ENCODE measurements at regions not wholly inside any gene's neighbourhood (a gene's known extent, or its start where the extent isn't known, plus 50 kb on each side); places are given as distances from the start of the nearest gene placed in this dataset.

DNA sequence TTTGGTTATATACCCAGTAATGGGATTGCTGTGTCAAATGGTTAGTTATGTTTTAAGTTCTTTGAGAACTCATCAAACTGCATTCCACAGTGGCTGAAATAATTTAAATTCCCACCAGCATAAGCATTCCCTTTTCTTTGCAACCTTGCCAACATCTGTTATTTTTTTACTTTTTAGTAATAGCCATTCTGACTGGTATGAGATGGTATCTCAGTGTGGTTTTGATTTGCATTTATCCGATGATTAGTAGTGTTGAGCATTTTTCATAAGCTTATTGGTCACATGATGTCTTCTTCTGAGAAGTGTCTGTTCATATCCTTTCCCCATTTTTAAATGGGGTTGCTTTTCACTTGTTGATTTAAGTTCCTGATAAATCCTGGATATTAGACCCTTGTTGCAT is 435.7 kb upstream of the RIOK2 start:
- Histone ChIP-seq H4K20me1 (ENCODE audit: insufficient read depth) (no peaks in the 10 kb centered on the region), H3K9me3 (ENCODE audit: low read length) (no peaks in the 10 kb centered on the region), H3K27me3 (ENCODE audit: insufficient read depth, low read depth, low read length) (no peaks in the 10 kb centered on the region), H3K36me3 (ENCODE audit: insufficient read depth, low read length) (no peaks in the 10 kb centered on the region), H3K79me2 (replicated peaks; ENCODE audit: insufficient read depth, low read length) (no peaks in the 10 kb centered on the region), H2AFZ (ENCODE audit: low read depth, low read length) (no peak overlapping the region), H3K9ac (ENCODE audit: low read length) (no peak overlapping the region), H3K9me2 (ENCODE audit: insufficient read depth, low read length) (no peaks in the 10 kb centered on the region), H3F3A (ENCODE audit: insufficient read depth, low read length, poor library complexity, severe bottlenecking) (no peaks in the 10 kb centered on the region), H3K27ac (ENCODE audit: low read length) (no peak overlapping the region), H3K4me2 (ENCODE audit: low read length) (no peak overlapping the region), H3K4me3 (ENCODE audit: low read length) (no peak overlapping the region)
- TF ChIP-seq MXI1 (conservative IDR thresholded peaks at IDR 0.05; ENCODE audit: poor library complexity, severe bottlenecking) (no peak), SMC3 (conservative IDR thresholded peaks at IDR 0.05; ENCODE audit: poor library complexity) (no peak)

DNA sequence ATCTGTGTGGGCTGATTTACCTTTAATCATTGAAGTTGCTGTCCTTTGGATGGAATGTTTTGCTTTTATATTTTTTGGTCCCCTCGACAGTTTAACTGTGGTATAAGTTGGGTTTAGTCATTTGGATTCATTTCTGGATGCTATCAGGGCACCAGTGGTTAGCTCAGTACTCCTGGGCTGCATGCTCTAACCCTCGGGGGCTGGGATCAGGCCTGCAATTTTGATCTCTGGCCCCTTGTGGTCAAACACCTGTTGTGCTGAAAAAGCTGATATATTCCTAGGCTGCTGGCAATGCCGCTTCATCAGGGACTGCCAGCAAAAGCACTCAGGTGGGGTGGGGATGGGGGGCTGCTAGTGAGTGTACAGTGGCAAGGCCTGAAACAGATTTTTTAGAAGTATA is 440.4 kb upstream of the RIOK2 start:
- no peaks in the 10 kb centered on the region for H3K9me2 ChIP-seq (ENCODE audit: insufficient read depth, low read length)
- no peaks in the 10 kb centered on the region for H3F3A ChIP-seq (ENCODE audit: insufficient read depth, low read length, poor library complexity, severe bottlenecking)
- no peak overlapping the region for H3K9ac ChIP-seq (ENCODE audit: low read length)
- no peak overlapping the region for H2AFZ ChIP-seq (ENCODE audit: low read depth, low read length)
- TF ChIP-seq POLR2AphosphoS5 (IDR thresholded peaks at IDR 0.05) (no peak), TAF1 (IDR thresholded peaks at IDR 0.05; ENCODE audit: low read depth) (no peak), EZH2 (IDR thresholded peaks at IDR 0.05; ENCODE audit: borderline replicate concordance, insufficient read depth, low read length, poor library complexity, severe bottlenecking) (no peak), MXI1 (conservative IDR thresholded peaks at IDR 0.05; ENCODE audit: poor library complexity, severe bottlenecking) (no peak), EP300 (conservative IDR thresholded peaks at IDR 0.05; ENCODE audit: poor library complexity, severe bottlenecking) (no peak)
- TF ChIP-seq, protein P1, sequence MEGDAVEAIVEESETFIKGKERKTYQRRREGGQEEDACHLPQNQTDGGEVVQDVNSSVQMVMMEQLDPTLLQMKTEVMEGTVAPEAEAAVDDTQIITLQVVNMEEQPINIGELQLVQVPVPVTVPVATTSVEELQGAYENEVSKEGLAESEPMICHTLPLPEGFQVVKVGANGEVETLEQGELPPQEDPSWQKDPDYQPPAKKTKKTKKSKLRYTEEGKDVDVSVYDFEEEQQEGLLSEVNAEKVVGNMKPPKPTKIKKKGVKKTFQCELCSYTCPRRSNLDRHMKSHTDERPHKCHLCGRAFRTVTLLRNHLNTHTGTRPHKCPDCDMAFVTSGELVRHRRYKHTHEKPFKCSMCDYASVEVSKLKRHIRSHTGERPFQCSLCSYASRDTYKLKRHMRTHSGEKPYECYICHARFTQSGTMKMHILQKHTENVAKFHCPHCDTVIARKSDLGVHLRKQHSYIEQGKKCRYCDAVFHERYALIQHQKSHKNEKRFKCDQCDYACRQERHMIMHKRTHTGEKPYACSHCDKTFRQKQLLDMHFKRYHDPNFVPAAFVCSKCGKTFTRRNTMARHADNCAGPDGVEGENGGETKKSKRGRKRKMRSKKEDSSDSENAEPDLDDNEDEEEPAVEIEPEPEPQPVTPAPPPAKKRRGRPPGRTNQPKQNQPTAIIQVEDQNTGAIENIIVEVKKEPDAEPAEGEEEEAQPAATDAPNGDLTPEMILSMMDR (IDR thresholded peaks at IDR 0.05; ENCODE audit: poor library complexity, severe bottlenecking): no peak
- TF ChIP-seq, protein P2, sequence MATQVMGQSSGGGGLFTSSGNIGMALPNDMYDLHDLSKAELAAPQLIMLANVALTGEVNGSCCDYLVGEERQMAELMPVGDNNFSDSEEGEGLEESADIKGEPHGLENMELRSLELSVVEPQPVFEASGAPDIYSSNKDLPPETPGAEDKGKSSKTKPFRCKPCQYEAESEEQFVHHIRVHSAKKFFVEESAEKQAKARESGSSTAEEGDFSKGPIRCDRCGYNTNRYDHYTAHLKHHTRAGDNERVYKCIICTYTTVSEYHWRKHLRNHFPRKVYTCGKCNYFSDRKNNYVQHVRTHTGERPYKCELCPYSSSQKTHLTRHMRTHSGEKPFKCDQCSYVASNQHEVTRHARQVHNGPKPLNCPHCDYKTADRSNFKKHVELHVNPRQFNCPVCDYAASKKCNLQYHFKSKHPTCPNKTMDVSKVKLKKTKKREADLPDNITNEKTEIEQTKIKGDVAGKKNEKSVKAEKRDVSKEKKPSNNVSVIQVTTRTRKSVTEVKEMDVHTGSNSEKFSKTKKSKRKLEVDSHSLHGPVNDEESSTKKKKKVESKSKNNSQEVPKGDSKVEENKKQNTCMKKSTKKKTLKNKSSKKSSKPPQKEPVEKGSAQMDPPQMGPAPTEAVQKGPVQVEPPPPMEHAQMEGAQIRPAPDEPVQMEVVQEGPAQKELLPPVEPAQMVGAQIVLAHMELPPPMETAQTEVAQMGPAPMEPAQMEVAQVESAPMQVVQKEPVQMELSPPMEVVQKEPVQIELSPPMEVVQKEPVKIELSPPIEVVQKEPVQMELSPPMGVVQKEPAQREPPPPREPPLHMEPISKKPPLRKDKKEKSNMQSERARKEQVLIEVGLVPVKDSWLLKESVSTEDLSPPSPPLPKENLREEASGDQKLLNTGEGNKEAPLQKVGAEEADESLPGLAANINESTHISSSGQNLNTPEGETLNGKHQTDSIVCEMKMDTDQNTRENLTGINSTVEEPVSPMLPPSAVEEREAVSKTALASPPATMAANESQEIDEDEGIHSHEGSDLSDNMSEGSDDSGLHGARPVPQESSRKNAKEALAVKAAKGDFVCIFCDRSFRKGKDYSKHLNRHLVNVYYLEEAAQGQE (IDR thresholded peaks at IDR 0.05; ENCODE audit: borderline replicate concordance): no peak
- H3K79me2 ChIP-seq (replicated peaks; ENCODE audit: insufficient read depth, low read length): no peaks in the 10 kb centered on the region
- H3K27me3 ChIP-seq (ENCODE audit: insufficient read depth, low read depth, low read length): no peaks in the 10 kb centered on the region
- H4K20me1 ChIP-seq (ENCODE audit: insufficient read depth): no peaks in the 10 kb centered on the region
- no peak overlapping the region for H3K4me3 ChIP-seq (ENCODE audit: low read length)
- no peaks in the 10 kb centered on the region for H3K36me3 ChIP-seq (ENCODE audit: insufficient read depth, low read length)
- no peaks in the 10 kb centered on the region for H3K9me3 ChIP-seq (ENCODE audit: low read length)
- no peak overlapping the region for H3K27ac ChIP-seq (ENCODE audit: low read length)
- H3K4me2 ChIP-seq (ENCODE audit: low read length): no peak overlapping the region

DNA sequence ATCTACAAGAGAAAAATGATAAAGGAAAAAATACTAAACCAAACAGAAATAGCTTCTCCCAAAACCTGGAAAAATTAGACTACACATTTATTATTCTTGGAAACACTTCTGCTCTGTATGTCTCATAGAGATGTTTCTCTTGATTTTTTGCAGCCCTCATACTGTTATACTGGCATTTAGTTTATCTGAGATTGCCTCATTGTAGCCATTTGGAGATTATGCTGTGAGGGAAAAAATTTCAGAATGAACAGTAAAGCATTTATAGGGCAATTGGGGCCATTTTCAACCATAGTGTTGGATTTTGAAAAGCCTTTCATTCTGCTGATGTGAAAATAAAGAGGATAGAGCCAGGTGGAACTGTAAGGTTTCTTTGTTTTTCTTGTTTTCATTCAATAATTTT is 441.8 kb upstream of the RIOK2 start:
- Histone ChIP-seq H3K36me3 (ENCODE audit: insufficient read depth, low read length) (no peaks in the 10 kb centered on the region), H3K9me3 (ENCODE audit: low read length) (no peaks in the 10 kb centered on the region), H3F3A (ENCODE audit: insufficient read depth, low read length, poor library complexity, severe bottlenecking) (peaks cover 4% of the 10 kb centered on the region), H2AFZ (ENCODE audit: low read depth, low read length) (no peak overlapping the region), H3K9ac (ENCODE audit: low read length) (no peak overlapping the region), H3K4me2 (ENCODE audit: low read length) (no peak overlapping the region), H4K20me1 (ENCODE audit: insufficient read depth) (no peaks in the 10 kb centered on the region), H3K27me3 (ENCODE audit: insufficient read depth, low read depth, low read length) (no peaks in the 10 kb centered on the region), H3K4me3 (ENCODE audit: low read length) (no peak overlapping the region), H3K79me2 (replicated peaks; ENCODE audit: insufficient read depth, low read length) (no peaks in the 10 kb centered on the region), H3K27ac (ENCODE audit: low read length) (no peak overlapping the region), H3K9me2 (ENCODE audit: insufficient read depth, low read length) (no peaks in the 10 kb centered on the region)
- TF ChIP-seq MXI1 (conservative IDR thresholded peaks at IDR 0.05; ENCODE audit: poor library complexity, severe bottlenecking) (no peak), RAD21 (conservative IDR thresholded peaks at IDR 0.05) (no peak), SMC3 (conservative IDR thresholded peaks at IDR 0.05; ENCODE audit: poor library complexity) (no peak), EZH2 (IDR thresholded peaks at IDR 0.05; ENCODE audit: borderline replicate concordance, insufficient read depth, low read length, poor library complexity, severe bottlenecking) (no peak), EP300 (conservative IDR thresholded peaks at IDR 0.05; ENCODE audit: poor library complexity, severe bottlenecking) (no peak), TAF1 (IDR thresholded peaks at IDR 0.05; ENCODE audit: low read depth) (no peak), POLR2AphosphoS5 (IDR thresholded peaks at IDR 0.05) (no peak)
- TF ChIP-seq, protein P1 (IDR thresholded peaks at IDR 0.05; ENCODE audit: poor library complexity, severe bottlenecking): no peak
